HUES64 (cell line): ENCODE measurements at regions not wholly inside any gene's neighbourhood (a gene's known extent, or its start where the extent isn't known, plus 50 kb on each side); places are given as distances from the start of the nearest gene placed in this dataset.

ENCODE experiments used
- H3K27ac ChIP-seq: 2 replicates; pipeline ENCODE4 v1.7.0; 2013; ENCODE audit warnings: low read depth, low read length, inconsistent platforms
- H3K27me3 ChIP-seq: 2 replicates; pipeline ENCODE4 v1.6.1; 2013; ENCODE audit warnings: mild to moderate bottlenecking, low read length; ENCODE audit not compliant: insufficient read depth
- H3K36me3 ChIP-seq: 2 replicates; pipeline ENCODE4 v1.6.1; 2013; ENCODE audit warnings: mild to moderate bottlenecking, low read length; ENCODE audit not compliant: insufficient read depth
- H3K4me1 ChIP-seq: 2 replicates; pipeline ENCODE4 v1.6.1; 2013; ENCODE audit warnings: mild to moderate bottlenecking, low read length, moderate library complexity; ENCODE audit not compliant: insufficient read depth
- H3K4me3 ChIP-seq: 2 replicates; pipeline ENCODE4 v1.5.1; 2013; ENCODE audit warnings: mild to moderate bottlenecking, low read length, moderate library complexity
- H3K9ac ChIP-seq: 2 replicates; pipeline ENCODE4 v1.6.1; 2013; ENCODE audit warnings: mild to moderate bottlenecking, low read depth, low read length
- H3K9me3 ChIP-seq: 2 replicates; pipeline ENCODE4 v1.6.1; 2013; ENCODE audit warnings: low read depth, low read length; ENCODE audit not compliant: insufficient read depth
- WGBS: fragments of 150-250, 120-280 bp; methylation state at CpG from one replicate; pipeline ENCODE4 v1.1.7; 2013; ENCODE audit warnings: missing lambda C conversion rate; 5-methylcytosine and 5-hydroxymethylcytosine counted together

GRCh38 chr5:117299936-117300328 lies 725.3 kb upstream of the SEMA6A start:
- no peak overlapping the region for H3K9ac ChIP-seq
- H3K4me3 ChIP-seq: no peak overlapping the region
- 96% methylated on average over 3 of the region's 3 CpGs for WGBS
- no peaks in the 10 kb centered on the region for H3K9me3 ChIP-seq
- no peaks in the 10 kb centered on the region for H3K36me3 ChIP-seq
- H3K4me1 ChIP-seq: peaks cover 23% of the 10 kb centered on the region
- H3K27me3 ChIP-seq: no peaks in the 10 kb centered on the region
- H3K27ac ChIP-seq: no peak overlapping the region

DNA sequence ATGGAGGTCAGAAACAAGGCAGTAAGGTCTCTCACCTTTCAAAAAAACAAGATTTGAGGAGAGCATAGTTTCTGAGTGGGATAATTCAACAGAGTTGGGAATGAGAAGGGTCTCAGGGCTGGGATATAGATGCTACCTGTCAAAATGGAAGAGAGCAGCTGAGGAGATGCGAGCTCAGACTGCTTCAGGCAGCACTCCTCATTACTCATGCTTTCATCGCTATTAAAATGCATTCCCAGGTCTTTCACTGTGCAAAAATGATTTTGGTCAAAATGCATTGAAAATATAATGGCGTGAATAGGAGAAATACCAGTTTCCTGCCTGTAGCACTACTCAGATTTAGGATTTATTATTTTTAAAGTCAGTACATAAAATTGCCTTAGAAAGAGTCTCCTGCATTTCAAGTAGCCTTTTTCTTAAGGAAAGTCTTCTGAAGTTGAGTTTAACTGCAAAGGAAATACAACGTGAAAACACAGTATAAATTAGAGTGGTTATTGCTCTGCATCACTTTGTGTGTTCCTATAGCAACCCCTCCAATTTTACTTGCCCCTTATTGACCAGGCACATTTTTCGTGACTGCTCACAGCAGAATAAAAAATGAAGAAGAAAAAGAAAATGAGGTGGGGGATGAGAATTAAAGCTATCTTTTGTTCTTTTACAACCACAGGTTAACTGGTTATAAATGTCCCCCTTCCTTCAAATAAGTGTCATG lies 724.8 kb upstream of the SEMA6A start:
- Histone ChIP-seq H3K27ac (no peak overlapping the region), H3K36me3 (no peaks in the 10 kb centered on the region), H3K9me3 (no peaks in the 10 kb centered on the region), H3K9ac (no peak overlapping the region), H3K4me1 (peaks cover 23% of the 10 kb centered on the region), H3K4me3 (no peak overlapping the region), H3K27me3 (no peaks in the 10 kb centered on the region)
- 90% methylated on average over 4 of the region's 5 CpGs for WGBS

- no peaks in the 10 kb centered on the region for H3K36me3 ChIP-seq
- H3K27ac ChIP-seq: no peak overlapping the region
- no peak overlapping the region for H3K4me3 ChIP-seq
- no peak overlapping the region for H3K9ac ChIP-seq
- peaks cover 11% of the 10 kb centered on the region for H3K4me1 ChIP-seq
- peaks cover 3% of the 10 kb centered on the region; the same call in 1 of the 2 replicates for H3K9me3 ChIP-seq
- no peaks in the 10 kb centered on the region for H3K27me3 ChIP-seq
- WGBS: 92% methylated on average over 1 of the region's 2 CpGs
Measured at GRCh38 chr5:117296872-117297271, 722.2 kb upstream of the SEMA6A start.

DNA sequence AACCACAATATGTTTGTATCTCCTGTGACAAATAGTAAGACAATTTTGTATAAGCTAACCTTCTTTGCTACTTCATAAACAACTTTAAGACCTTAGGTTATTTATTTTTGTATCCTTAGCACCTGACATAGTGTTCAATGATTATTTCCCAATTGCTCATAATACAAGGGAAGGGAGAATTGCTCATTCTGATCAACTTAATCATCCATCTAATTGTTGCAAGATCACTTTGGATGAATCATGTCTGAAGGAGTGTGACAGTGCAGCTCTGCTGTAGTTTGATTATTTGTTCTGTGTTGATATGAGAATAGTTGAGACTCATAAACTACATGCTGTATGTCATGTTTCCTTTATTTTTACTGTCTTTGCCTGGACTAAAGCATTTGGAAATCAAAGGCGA lies 721.3 kb upstream of the SEMA6A start:
- H3K4me3 ChIP-seq: no peak overlapping the region
- H3K9me3 ChIP-seq: peaks cover 3% of the 10 kb centered on the region; the same call in 1 of the 2 replicates
- peaks cover 11% of the 10 kb centered on the region for H3K4me1 ChIP-seq
- no peaks in the 10 kb centered on the region for H3K27me3 ChIP-seq
- no peak overlapping the region for H3K9ac ChIP-seq
- no peak overlapping the region for H3K27ac ChIP-seq
- H3K36me3 ChIP-seq: no peaks in the 10 kb centered on the region
- WGBS: no CpG with 5 or more reads among the region's 1 CpG

- Histone ChIP-seq H3K4me3 (no peak overlapping the region), H3K9ac (no peak overlapping the region), H3K27ac (no peak overlapping the region), H3K27me3 (no peaks in the 10 kb centered on the region), H3K36me3 (no peaks in the 10 kb centered on the region), H3K9me3 (no peaks in the 10 kb centered on the region), H3K4me1 (peaks cover 2% of the 10 kb centered on the region; the same call in 1 of the 2 replicates)
- WGBS: 74% methylated on average over 1 of the region's 1 CpG
Measured at GRCh38 chr5:117286813-117287212, 712.2 kb upstream of the SEMA6A start.

GRCh38 chr5:117271656-117272055 lies 697.0 kb upstream of the SEMA6A start:
- H3K27me3 ChIP-seq: no peaks in the 10 kb centered on the region
- H3K36me3 ChIP-seq: no peaks in the 10 kb centered on the region
- H3K4me1 ChIP-seq: no peaks in the 10 kb centered on the region
- no peak overlapping the region for H3K27ac ChIP-seq
- H3K4me3 ChIP-seq: no peak overlapping the region
- H3K9ac ChIP-seq: no peak overlapping the region
- WGBS: 81% methylated on average over 2 of the region's 2 CpGs
- H3K9me3 ChIP-seq: peaks cover 6% of the 10 kb centered on the region; the same call in 1 of the 2 replicates

GRCh38 chr5:117266280-117266679 lies 691.7 kb upstream of the SEMA6A start:
- H3K4me1 ChIP-seq: no peaks in the 10 kb centered on the region
- H3K27ac ChIP-seq: no peak overlapping the region

GRCh38 chr5:117263231-117263630 lies 688.6 kb upstream of the SEMA6A start:
- H3K27me3 ChIP-seq: no peaks in the 10 kb centered on the region
- no peak overlapping the region for H3K4me3 ChIP-seq
- H3K9me3 ChIP-seq: peaks cover 29% of the 10 kb centered on the region
- no peak overlapping the region for H3K9ac ChIP-seq
- H3K4me1 ChIP-seq: no peaks in the 10 kb centered on the region
- no peak overlapping the region for H3K27ac ChIP-seq
- no peaks in the 10 kb centered on the region for H3K36me3 ChIP-seq
- WGBS: 90% methylated on average over 1 of the region's 1 CpG

More at GRCh38 chr5:117266280-117266679, 691.7 kb upstream of the SEMA6A start:
- Histone ChIP-seq H3K36me3 (no peaks in the 10 kb centered on the region), H3K9me3 (peaks cover 29% of the 10 kb centered on the region), H3K9ac (no peak overlapping the region), H3K4me3 (no peak overlapping the region), H3K27me3 (no peaks in the 10 kb centered on the region)

GRCh38 chr5:117262572-117263131 lies 688.0 kb upstream of the SEMA6A start:
- Histone ChIP-seq H3K27ac (no peak overlapping the region), H3K4me3 (no peak overlapping the region), H3K9me3 (peaks cover 29% of the 10 kb centered on the region), H3K9ac (no peak overlapping the region), H3K36me3 (no peaks in the 10 kb centered on the region), H3K4me1 (no peaks in the 10 kb centered on the region), H3K27me3 (no peaks in the 10 kb centered on the region)
- 83% methylated on average over 4 of the region's 4 CpGs for WGBS

DNA sequence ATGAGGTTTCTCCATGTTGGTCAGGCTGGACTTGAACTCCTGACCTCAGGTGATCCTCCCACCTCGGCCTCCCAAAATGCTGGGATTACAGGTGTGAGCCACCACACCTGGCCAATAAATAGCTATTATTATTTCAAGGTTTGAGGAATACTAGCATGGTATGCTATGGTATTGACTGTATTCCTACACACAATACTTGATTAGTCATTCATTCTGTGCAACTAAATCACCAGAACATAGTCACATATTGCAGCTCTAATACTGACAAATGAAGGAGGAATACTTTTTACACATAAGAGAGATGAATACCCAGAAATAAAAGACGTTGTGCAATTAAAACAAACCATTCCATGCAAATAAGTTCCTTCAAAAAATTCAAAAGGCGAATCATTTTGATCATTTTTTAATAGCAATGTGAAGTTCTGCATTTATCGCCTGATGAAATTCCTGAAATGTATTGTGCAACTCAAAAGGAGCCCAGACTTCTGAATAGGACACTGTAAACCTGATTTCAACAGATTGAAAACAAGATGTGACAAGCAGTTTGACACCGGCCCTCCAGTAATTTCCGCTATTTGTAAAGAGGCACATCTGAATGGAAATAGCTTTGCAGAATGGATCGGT lies 687.4 kb upstream of the SEMA6A start:
- 88% methylated on average over 7 of the region's 7 CpGs for WGBS
- no peaks in the 10 kb centered on the region for H3K4me1 ChIP-seq
- no peaks in the 10 kb centered on the region for H3K36me3 ChIP-seq
- no peak overlapping the region for H3K27ac ChIP-seq
- H3K27me3 ChIP-seq: no peaks in the 10 kb centered on the region
- H3K9ac ChIP-seq: no peak overlapping the region
- no peak overlapping the region for H3K4me3 ChIP-seq
- H3K9me3 ChIP-seq: peaks cover 26% of the 10 kb centered on the region

GRCh38 chr5:117255211-117256027 lies 680.8 kb upstream of the SEMA6A start:
- no peaks in the 10 kb centered on the region for H3K36me3 ChIP-seq
- 97% methylated on average over 10 of the region's 10 CpGs for WGBS
- no peaks in the 10 kb centered on the region for H3K27me3 ChIP-seq
- no peak overlapping the region for H3K4me3 ChIP-seq
- H3K27ac ChIP-seq: no peak overlapping the region
- H3K9ac ChIP-seq: no peak overlapping the region
- H3K9me3 ChIP-seq: no peaks in the 10 kb centered on the region
- H3K4me1 ChIP-seq: no peaks in the 10 kb centered on the region
